Lower leg skin (tissue), 4 donors: ENCODE measurements at regions not wholly inside any gene's neighbourhood (a gene's known extent, or its start where the extent isn't known, plus 50 kb on each side); places are given as distances from the start of the nearest gene placed in this dataset.

Source experiments
- DNase-seq, 2 donors: peaks; one replicate each; pipeline ENCODE4 v3.0.0-alpha.2; 2019; ENCODE audit warnings: low spot score in 2 of 2
- H3K4me3 ChIP-seq: fragments of 200-600 bp; sonication (generic); 2 replicates; pipeline ENCODE4 v1.5.1; 2017; ENCODE audit warnings: mild to moderate bottlenecking, low read depth; ENCODE audit not compliant: poor library complexity, severe bottlenecking
- CTCF ChIP-seq, 3 donors: fragments of 450-650 bp; IDR thresholded peaks; one replicate each; pipeline ENCODE4 v1.5.1; 2016; ENCODE audit warnings: antibody characterized with exemption in 3 of 3, mild to moderate bottlenecking in 3 of 3, moderate library complexity in 2 of 3
- POLR2A ChIP-seq, 2 donors: fragments of 450-650 bp; IDR thresholded peaks; one replicate each; pipeline ENCODE4 v1.6.1; 2016 to 2017; ENCODE audit warnings: antibody characterized with exemption in 2 of 2, mild to moderate bottlenecking in 1 of 2, moderate library complexity in 1 of 2
- WGBS, 2 donors: methylation state at CpG; one replicate each; pipeline ENCODE4 v1.1.5; 2018; 5-methylcytosine and 5-hydroxymethylcytosine counted together
- intact Hi-C: fragments of 100-400 bp; cut with DNase I; formaldehyde crosslinking; loops from one replicate; pipeline ENCODE4 v1.15.0; 2023; ENCODE audit warnings: low total_unique reads

DNA sequence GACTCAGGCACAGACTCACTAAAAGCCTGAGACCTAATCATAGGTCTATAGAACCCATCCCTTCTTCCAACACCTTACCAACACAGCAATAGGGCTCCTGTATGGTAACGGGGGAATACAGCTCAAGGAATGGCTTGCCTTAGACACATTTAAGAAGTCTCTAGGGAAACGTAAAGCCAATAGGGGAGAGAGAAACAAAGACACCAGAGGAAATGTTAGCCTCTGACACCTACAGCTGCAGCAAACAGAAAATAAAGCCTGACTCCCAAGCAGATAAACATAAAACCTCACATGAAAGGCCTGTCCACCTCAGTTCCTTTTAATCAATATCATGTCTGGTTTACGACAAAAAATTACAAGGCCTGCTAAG lies 51.1 kb upstream of the NCOA1 start:
- intact Hi-C loops = no loop called here
- no peak overlapping the region for H3K4me3 ChIP-seq
- TF ChIP-seq CTCF (IDR thresholded peaks at IDR 0.05) (no peak), POLR2A (IDR thresholded peaks at IDR 0.05) (no peak)
- 89 to 97% methylated on average over 3 of the region's 3 CpGs for WGBS, 2 donors
- DNase-seq = no peak

DNA sequence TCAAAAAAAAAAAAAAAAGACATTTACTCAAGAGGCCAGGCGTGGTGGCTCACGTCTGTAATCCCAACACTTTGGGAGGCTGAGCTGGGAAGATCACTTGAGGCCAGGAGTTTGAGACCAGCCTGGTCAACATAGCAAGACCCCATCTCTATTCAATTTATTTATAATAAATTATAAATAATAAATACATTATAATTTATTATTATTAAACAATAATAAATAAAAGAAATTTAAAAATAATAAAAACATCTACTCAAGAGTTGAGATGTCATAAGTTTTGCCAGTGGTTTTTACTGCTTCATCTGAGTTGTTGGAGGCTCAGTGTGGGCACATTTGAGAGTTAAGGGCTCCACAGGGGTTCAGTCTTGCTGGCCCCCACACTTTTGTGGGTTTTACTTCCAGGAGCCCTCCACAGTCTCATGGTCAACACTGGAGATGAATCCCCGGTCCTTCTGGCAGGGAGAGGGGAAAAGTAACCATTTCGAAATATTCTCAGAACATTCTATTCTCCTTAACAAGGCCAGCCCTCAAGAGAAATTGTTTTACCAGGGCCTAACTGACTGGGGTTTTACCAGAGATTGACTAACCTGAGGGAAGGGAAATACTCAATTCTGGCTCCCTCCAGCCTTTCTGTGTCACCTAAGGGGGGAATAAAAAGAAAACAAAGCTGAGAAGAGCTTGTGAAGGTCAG lies 51.6 kb upstream of the NCOA1 start:
- 75 to 92% methylated on average over 4 of the region's 4 CpGs for WGBS, 2 donors
- no peak for DNase-seq
- intact Hi-C loops = no loop called here
- TF ChIP-seq CTCF (IDR thresholded peaks at IDR 0.05) (no peak), POLR2A (IDR thresholded peaks at IDR 0.05) (no peak)
- no peak overlapping the region for H3K4me3 ChIP-seq

GRCh38 chr2:24438106-24438505 lies 52.9 kb upstream of the NCOA1 start:
- intact Hi-C loops = no loop called here
- no peak overlapping the region for H3K4me3 ChIP-seq
- no peak for DNase-seq
- TF ChIP-seq CTCF (IDR thresholded peaks at IDR 0.05) (no peak), POLR2A (IDR thresholded peaks at IDR 0.05) (no peak)

- 34 to 45% methylated on average over 13 of the region's 13 CpGs for WGBS, 2 donors
- no peak overlapping the region for H3K4me3 ChIP-seq
- no peak for TF ChIP-seq CTCF (IDR thresholded peaks at IDR 0.05)
- TF ChIP-seq POLR2A (IDR thresholded peaks at IDR 0.05) = no peak
- peak; percentile 73 to 88 for DNase-seq
- intact Hi-C loops = no loop called here
Measured at GRCh38 chr2:24435391-24436316, 55.4 kb upstream of the NCOA1 start.

DNA sequence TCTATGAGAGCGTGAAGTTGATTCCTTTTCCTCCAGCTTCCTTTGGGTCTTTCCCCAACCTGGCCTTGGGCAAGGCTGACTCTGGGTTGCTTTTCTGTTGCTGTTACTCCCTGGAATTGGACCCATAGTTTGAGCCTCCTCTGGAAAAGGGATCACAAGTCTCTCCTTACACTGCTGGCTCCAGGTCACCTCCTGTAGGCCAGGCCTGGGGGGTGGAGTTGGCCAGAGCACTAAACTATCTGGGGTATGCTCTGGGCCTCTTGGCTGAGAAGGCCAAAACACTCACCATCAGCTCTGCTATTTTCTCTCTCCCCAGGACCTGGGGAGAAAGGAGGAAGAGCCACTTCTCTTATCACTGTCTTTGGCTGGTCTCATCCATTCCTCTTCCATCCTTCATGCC lies 56.5 kb upstream of the NCOA1 start:
- TF ChIP-seq CTCF (IDR thresholded peaks at IDR 0.05) (no peak), POLR2A (IDR thresholded peaks at IDR 0.05) (no peak)
- no peak for DNase-seq
- H3K4me3 ChIP-seq = no peak overlapping the region
- WGBS, 2 donors = 89 to 93% methylated on average over 1 of the region's 1 CpG
- intact Hi-C loops = no loop called here
